Activated T-helper 2 cell treated with anti-CD3 and anti-CD28 coated beads, Interferon-gamma antibody, Interleukin-2, Interleukin-4, amounts not matched to agents 10 μg/mL and 5 μg/mL and 100 μg/mL, durations not matched to agents 14 hours and 24 hours and 36 hours (primary cell): ENCODE measurements at regions not wholly inside any gene's neighbourhood (a gene's known extent, or its start where the extent isn't known, plus 50 kb on each side); places are given as distances from the start of the nearest gene placed in this dataset.

ENCODE experiments used
- DNase-seq: peaks from one replicate; pipeline ENCODE4 v3.0.0; 2021; ENCODE audit warnings: low spot score
- H3K27ac Mint-ChIP-seq: one replicate; pipeline ENCODE4 v1.8.0; 2021; ENCODE audit warnings: mixed read lengths
- H3K27me3 Mint-ChIP-seq: one replicate; pipeline ENCODE4 v1.8.0; 2021; ENCODE audit warnings: low read depth, mixed read lengths
- H3K36me3 Mint-ChIP-seq: one replicate; pipeline ENCODE4 v1.8.0; 2021; ENCODE audit warnings: low read depth, mixed read lengths
- H3K4me1 Mint-ChIP-seq: one replicate; pipeline ENCODE4 v1.8.0; 2021; ENCODE audit warnings: low read depth, mixed read lengths
- H3K4me3 Mint-ChIP-seq: one replicate; pipeline ENCODE4 v1.8.0; 2021; ENCODE audit warnings: low read depth, mild to moderate bottlenecking, moderate library complexity, mixed read lengths
- H3K9me3 Mint-ChIP-seq: one replicate; pipeline ENCODE4 v1.8.0; 2021; ENCODE audit warnings: mixed read lengths
- intact Hi-C: fragments of 100-400 bp; cut with micrococcal nuclease; formaldehyde crosslinking; loops from one replicate; pipeline ENCODE4 v1.15.1; 2023

- Mint-ChIP-seq H3K36me3 (no peaks in the 10 kb centered on the region), H3K27me3 (no peaks in the 10 kb centered on the region), H3K4me3 (no peak overlapping the region), H3K27ac (no peak overlapping the region), H3K4me1 (no peaks in the 10 kb centered on the region), H3K9me3 (peaks cover 13% of the 10 kb centered on the region)
- intact Hi-C loops = no loop called here
- no peak for DNase-seq
These were observed 2016.6 kb downstream of the MAT2B start for GRCh38 chr5:165521816-165522610.

GRCh38 chr5:165525271-165525670 is 2019.9 kb downstream of the MAT2B start:
- Mint-ChIP-seq H3K27me3 (no peaks in the 10 kb centered on the region), H3K4me3 (no peak overlapping the region), H3K36me3 (no peaks in the 10 kb centered on the region), H3K27ac (no peak overlapping the region), H3K9me3 (peaks cover 39% of the 10 kb centered on the region), H3K4me1 (no peaks in the 10 kb centered on the region)
- DNase-seq = no peak
- intact Hi-C loops = no loop called here

DNA sequence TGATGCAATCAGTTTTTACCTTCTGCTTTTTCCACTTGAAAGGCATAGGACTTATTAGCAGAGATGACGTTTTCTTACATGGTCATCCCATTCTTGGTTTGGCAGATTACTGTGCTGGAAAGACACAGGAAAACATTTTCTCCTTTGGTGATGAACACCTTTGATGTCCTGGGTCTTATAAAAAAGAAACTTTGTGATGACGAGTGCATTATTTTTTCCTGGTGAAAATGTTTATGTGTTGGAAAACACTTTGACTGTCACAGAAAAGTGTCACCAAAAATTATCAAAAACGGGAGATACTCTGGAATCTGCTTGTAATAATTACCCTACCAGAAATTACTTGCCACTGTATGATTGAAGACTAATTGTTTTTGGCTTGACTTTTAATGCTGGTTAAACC is 2020.9 kb downstream of the MAT2B start:
- Mint-ChIP-seq H3K9me3 (peaks cover 42% of the 10 kb centered on the region), H3K36me3 (no peaks in the 10 kb centered on the region), H3K4me1 (no peaks in the 10 kb centered on the region), H3K4me3 (no peak overlapping the region), H3K27me3 (no peaks in the 10 kb centered on the region), H3K27ac (no peak overlapping the region)
- intact Hi-C loops = no loop called here
- no peak for DNase-seq

- Mint-ChIP-seq H3K27me3 (no peaks in the 10 kb centered on the region), H3K27ac (no peak overlapping the region), H3K36me3 (no peaks in the 10 kb centered on the region), H3K9me3 (peaks cover 54% of the 10 kb centered on the region), H3K4me1 (no peaks in the 10 kb centered on the region), H3K4me3 (no peak overlapping the region)
- DNase-seq = no peak
- intact Hi-C loops = no loop called here
These were observed 2022.2 kb downstream of the MAT2B start for GRCh38 chr5:165527577-165527976.

DNA sequence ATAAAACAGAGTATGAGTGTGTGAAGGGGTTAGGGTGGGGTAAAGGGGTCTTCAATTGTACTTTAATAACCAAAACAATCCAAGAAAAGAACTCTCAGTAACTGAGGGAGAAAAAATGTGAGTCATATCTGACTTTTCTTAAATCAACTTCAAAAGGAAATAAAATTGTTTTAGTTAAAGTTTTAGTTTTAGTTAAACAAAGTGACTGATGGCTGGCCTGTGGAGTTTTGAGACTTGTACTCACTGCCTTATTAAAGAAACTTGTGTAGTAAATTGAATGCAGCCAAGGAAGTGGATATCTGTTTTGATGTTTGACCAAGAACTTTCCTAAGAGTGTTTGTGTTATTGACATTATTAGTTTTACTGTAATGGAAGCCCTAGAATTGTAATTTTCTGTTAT is 2032.6 kb downstream of the MAT2B start:
- DNase-seq = no peak
- Mint-ChIP-seq H3K36me3 (no peaks in the 10 kb centered on the region), H3K4me3 (no peak overlapping the region), H3K27me3 (no peaks in the 10 kb centered on the region), H3K9me3 (peaks cover 7% of the 10 kb centered on the region), H3K4me1 (no peaks in the 10 kb centered on the region), H3K27ac (no peak overlapping the region)
- intact Hi-C loops = no loop called here

- Mint-ChIP-seq H3K27ac (no peak overlapping the region), H3K27me3 (no peaks in the 10 kb centered on the region), H3K9me3 (peaks cover 13% of the 10 kb centered on the region), H3K36me3 (no peaks in the 10 kb centered on the region), H3K4me3 (no peak overlapping the region), H3K4me1 (no peaks in the 10 kb centered on the region)
- DNase-seq = no peak
- intact Hi-C loops = no loop called here
These were observed 2054.2 kb downstream of the MAT2B start for GRCh38 chr5:165559645-165560044.

- H3K36me3 Mint-ChIP-seq = no peaks in the 10 kb centered on the region
- no peaks in the 10 kb centered on the region for H3K27me3 Mint-ChIP-seq
- no peak overlapping the region for H3K4me3 Mint-ChIP-seq
- peaks cover 13% of the 10 kb centered on the region for H3K9me3 Mint-ChIP-seq
- DNase-seq = no peak
- no peaks in the 10 kb centered on the region for H3K4me1 Mint-ChIP-seq
- H3K27ac Mint-ChIP-seq = no peak overlapping the region
- intact Hi-C loops = no loop called here
These were observed 2055.2 kb downstream of the MAT2B start for GRCh38 chr5:165560648-165561047.

DNA sequence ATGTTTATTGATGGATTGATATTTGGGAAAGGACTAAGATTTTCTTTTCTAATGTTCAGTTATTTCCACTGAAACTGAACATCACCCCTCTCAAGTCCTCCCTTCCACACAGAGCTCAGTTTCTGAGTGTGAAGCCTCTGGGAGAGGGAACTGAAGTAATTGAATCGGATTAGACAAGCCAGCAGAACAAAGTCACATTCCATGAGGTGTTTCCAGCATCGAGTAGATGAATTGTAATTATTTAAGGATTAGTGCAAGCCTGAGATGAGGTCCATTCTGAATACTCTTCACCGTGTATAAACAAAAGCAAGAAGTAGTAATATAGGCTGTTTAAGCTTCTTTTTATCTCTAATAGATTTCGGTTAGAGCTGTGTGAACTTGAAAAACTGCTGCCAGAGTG is 2060.5 kb downstream of the MAT2B start:
- intact Hi-C loops = no loop called here
- Mint-ChIP-seq H3K4me3 (no peak overlapping the region), H3K27me3 (no peaks in the 10 kb centered on the region), H3K4me1 (no peaks in the 10 kb centered on the region), H3K27ac (no peak overlapping the region), H3K36me3 (no peaks in the 10 kb centered on the region), H3K9me3 (peaks cover 14% of the 10 kb centered on the region)
- no peak for DNase-seq

- no peak overlapping the region for H3K27ac Mint-ChIP-seq
- intact Hi-C loops = no loop called here
- no peak overlapping the region for H3K4me3 Mint-ChIP-seq
- no peak for DNase-seq
- peaks cover 32% of the 10 kb centered on the region for H3K9me3 Mint-ChIP-seq
- no peaks in the 10 kb centered on the region for H3K27me3 Mint-ChIP-seq
- H3K4me1 Mint-ChIP-seq = no peaks in the 10 kb centered on the region
- no peaks in the 10 kb centered on the region for H3K36me3 Mint-ChIP-seq
These were observed 2064.1 kb downstream of the MAT2B start for GRCh38 chr5:165569551-165569950.

DNA sequence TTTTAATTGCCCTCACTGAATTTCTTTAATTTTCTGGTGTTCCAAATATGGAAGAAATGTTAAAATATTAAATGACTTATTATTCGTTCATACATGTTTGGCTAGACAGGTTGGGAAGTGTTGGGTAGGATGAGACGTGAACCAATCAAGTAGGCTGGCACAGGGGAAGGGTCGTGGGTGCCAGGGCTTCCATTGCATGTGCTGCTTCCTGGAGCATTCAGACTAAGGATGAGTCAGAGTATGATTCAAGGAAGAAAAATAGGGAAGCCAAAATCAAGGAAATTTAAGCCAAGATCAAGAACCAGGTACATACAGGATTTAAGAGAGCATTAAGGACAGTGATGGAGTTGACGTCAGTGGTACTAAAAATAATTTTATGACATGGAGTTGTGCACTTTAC is 2068.0 kb downstream of the MAT2B start:
- Mint-ChIP-seq H3K9me3 (peaks cover 30% of the 10 kb centered on the region), H3K4me1 (no peaks in the 10 kb centered on the region), H3K27ac (no peak overlapping the region), H3K27me3 (no peaks in the 10 kb centered on the region), H3K36me3 (no peaks in the 10 kb centered on the region), H3K4me3 (no peak overlapping the region)
- intact Hi-C loops = no loop called here
- no peak for DNase-seq

- intact Hi-C loops = no loop called here
- H3K27me3 Mint-ChIP-seq = no peaks in the 10 kb centered on the region
- H3K4me1 Mint-ChIP-seq = no peaks in the 10 kb centered on the region
- H3K9me3 Mint-ChIP-seq = peaks cover 28% of the 10 kb centered on the region
- no peak for DNase-seq
- H3K4me3 Mint-ChIP-seq = no peak overlapping the region
- no peaks in the 10 kb centered on the region for H3K36me3 Mint-ChIP-seq
- no peak overlapping the region for H3K27ac Mint-ChIP-seq
These were observed 2068.7 kb downstream of the MAT2B start for GRCh38 chr5:165574100-165574499.

GRCh38 chr5:165576678-165577275 is 2071.4 kb downstream of the MAT2B start:
- no peaks in the 10 kb centered on the region for H3K36me3 Mint-ChIP-seq
- H3K27ac Mint-ChIP-seq = no peak overlapping the region
- intact Hi-C loops = no loop called here
- H3K4me3 Mint-ChIP-seq = no peak overlapping the region
- H3K9me3 Mint-ChIP-seq = peaks cover 19% of the 10 kb centered on the region
- no peaks in the 10 kb centered on the region for H3K4me1 Mint-ChIP-seq
- no peak for DNase-seq
- no peaks in the 10 kb centered on the region for H3K27me3 Mint-ChIP-seq

GRCh38 chr5:165579911-165580310 is 2074.5 kb downstream of the MAT2B start:
- Mint-ChIP-seq H3K9me3 (peaks cover 12% of the 10 kb centered on the region), H3K4me1 (no peaks in the 10 kb centered on the region), H3K4me3 (no peak overlapping the region), H3K27me3 (no peaks in the 10 kb centered on the region), H3K27ac (no peak overlapping the region), H3K36me3 (no peaks in the 10 kb centered on the region)
- intact Hi-C loops = no loop called here
- DNase-seq = no peak
